ENCODE measurements at regions not wholly inside any gene's neighbourhood (a gene's known extent, or its start where the extent isn't known, plus 50 kb on each side); places are given as distances from the start of the nearest gene placed in this dataset.

DNA sequence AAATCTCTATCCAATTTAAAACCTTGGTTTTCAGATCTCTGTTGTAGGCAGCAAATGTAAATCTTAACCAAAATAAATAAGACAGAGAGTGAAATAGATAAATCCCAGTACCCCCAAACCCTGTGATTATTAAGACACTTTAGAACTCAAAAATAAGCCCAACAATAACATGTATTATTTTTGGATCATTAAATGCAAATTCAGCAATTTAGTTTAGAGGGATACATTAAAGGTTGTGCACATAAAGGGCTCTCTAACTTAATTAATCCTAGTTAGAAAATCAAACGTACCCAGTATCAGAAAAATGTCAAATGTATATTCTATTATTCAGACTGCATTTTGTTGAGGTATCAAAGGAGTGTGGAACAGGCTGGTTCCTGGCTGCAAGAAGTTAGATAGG lies 416.8 kb downstream of the SLC16A7 start:
- Mint-ChIP-seq H3K4me1 (ENCODE audit: unreplicated experiment) (no peaks in the 10 kb centered on the region), H3K36me3 (ENCODE audit: low read depth, unreplicated experiment) (no peaks in the 10 kb centered on the region), H3K9me3 (ENCODE audit: unreplicated experiment) (no peaks in the 10 kb centered on the region), H3K27me3 (ENCODE audit: unreplicated experiment) (no peaks in the 10 kb centered on the region), H3K27ac (ENCODE audit: unreplicated experiment) (no peak overlapping the region), H3K4me3 (ENCODE audit: unreplicated experiment) (no peak overlapping the region)
- DNase-seq (ENCODE audit: low spot score): no peak
- TF ChIP-seq, protein P1, sequence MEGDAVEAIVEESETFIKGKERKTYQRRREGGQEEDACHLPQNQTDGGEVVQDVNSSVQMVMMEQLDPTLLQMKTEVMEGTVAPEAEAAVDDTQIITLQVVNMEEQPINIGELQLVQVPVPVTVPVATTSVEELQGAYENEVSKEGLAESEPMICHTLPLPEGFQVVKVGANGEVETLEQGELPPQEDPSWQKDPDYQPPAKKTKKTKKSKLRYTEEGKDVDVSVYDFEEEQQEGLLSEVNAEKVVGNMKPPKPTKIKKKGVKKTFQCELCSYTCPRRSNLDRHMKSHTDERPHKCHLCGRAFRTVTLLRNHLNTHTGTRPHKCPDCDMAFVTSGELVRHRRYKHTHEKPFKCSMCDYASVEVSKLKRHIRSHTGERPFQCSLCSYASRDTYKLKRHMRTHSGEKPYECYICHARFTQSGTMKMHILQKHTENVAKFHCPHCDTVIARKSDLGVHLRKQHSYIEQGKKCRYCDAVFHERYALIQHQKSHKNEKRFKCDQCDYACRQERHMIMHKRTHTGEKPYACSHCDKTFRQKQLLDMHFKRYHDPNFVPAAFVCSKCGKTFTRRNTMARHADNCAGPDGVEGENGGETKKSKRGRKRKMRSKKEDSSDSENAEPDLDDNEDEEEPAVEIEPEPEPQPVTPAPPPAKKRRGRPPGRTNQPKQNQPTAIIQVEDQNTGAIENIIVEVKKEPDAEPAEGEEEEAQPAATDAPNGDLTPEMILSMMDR (IDR thresholded peaks at IDR 0.05; ENCODE audit: unreplicated experiment): no peak

GRCh38 chr12:60014436-60014835 lies 418.6 kb downstream of the SLC16A7 start:
- Mint-ChIP-seq H3K4me3 (ENCODE audit: unreplicated experiment) (no peak overlapping the region), H3K36me3 (ENCODE audit: low read depth, unreplicated experiment) (no peaks in the 10 kb centered on the region), H3K9me3 (ENCODE audit: unreplicated experiment) (no peaks in the 10 kb centered on the region), H3K27me3 (ENCODE audit: unreplicated experiment) (no peaks in the 10 kb centered on the region), H3K27ac (ENCODE audit: unreplicated experiment) (no peak overlapping the region), H3K4me1 (ENCODE audit: unreplicated experiment) (peaks cover 5% of the 10 kb centered on the region)
- TF ChIP-seq, protein P1 (IDR thresholded peaks at IDR 0.05; ENCODE audit: unreplicated experiment): no peak
- DNase-seq (ENCODE audit: low spot score): no peak

DNA sequence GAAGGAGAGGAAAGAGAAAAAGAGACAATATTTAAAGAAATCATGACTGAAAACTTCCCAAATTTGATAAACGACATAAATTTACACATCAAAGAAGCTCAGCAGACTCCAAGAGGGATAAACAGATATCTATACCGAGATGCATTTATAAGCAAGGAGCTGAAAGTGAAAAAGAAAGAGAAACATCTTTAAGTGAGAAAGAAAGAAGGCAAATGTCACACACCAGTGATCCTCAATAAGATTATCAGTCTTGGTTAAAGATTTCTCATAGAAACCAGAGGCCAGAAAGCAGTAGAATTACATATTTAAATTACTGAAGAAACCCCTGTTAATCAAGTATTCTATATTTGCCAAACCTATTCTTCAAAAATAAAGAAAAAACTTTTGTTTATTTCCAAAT lies 424.2 kb downstream of the SLC16A7 start:
- no peak overlapping the region for H3K4me3 Mint-ChIP-seq (ENCODE audit: unreplicated experiment)
- peaks cover 7% of the 10 kb centered on the region for H3K4me1 Mint-ChIP-seq (ENCODE audit: unreplicated experiment)
- no peak for DNase-seq (ENCODE audit: low spot score)
- no peaks in the 10 kb centered on the region for H3K27me3 Mint-ChIP-seq (ENCODE audit: unreplicated experiment)
- no peaks in the 10 kb centered on the region for H3K9me3 Mint-ChIP-seq (ENCODE audit: unreplicated experiment)
- no peak overlapping the region for H3K27ac Mint-ChIP-seq (ENCODE audit: unreplicated experiment)
- no peaks in the 10 kb centered on the region for H3K36me3 Mint-ChIP-seq (ENCODE audit: low read depth, unreplicated experiment)
- TF ChIP-seq, protein P1 (IDR thresholded peaks at IDR 0.05; ENCODE audit: unreplicated experiment): no peak

DNA sequence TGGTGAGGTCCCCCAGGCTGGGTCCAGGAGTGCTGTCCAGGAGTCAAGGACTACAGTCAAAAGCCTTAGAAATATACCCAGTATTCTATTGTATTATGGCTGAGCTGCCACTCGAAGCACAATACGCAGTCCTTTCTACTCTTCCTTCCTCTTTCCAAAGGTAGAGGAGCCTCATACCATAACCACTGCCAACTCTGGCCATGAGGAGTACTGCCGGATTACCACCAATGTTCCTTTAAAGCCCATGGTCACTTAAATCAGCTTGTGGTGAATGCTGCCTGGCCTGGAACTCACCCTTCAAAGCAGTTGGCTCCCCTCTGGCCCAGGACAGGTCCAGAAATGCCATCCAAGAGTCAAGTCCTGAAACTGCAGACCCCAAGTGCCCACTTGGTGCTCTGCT lies 425.4 kb downstream of the SLC16A7 start:
- Mint-ChIP-seq H3K27ac (ENCODE audit: unreplicated experiment) (no peak overlapping the region), H3K36me3 (ENCODE audit: low read depth, unreplicated experiment) (no peaks in the 10 kb centered on the region), H3K27me3 (ENCODE audit: unreplicated experiment) (no peaks in the 10 kb centered on the region), H3K9me3 (ENCODE audit: unreplicated experiment) (no peaks in the 10 kb centered on the region), H3K4me1 (ENCODE audit: unreplicated experiment) (peaks cover 7% of the 10 kb centered on the region), H3K4me3 (ENCODE audit: unreplicated experiment) (no peak overlapping the region)
- DNase-seq (ENCODE audit: low spot score): no peak
- TF ChIP-seq, protein P1 (IDR thresholded peaks at IDR 0.05; ENCODE audit: unreplicated experiment): no peak

GRCh38 chr12:60027266-60027665 lies 431.4 kb downstream of the SLC16A7 start:
- Mint-ChIP-seq H3K27me3 (ENCODE audit: unreplicated experiment) (no peaks in the 10 kb centered on the region), H3K4me1 (ENCODE audit: unreplicated experiment) (peaks cover 9% of the 10 kb centered on the region), H3K4me3 (ENCODE audit: unreplicated experiment) (no peak overlapping the region), H3K9me3 (ENCODE audit: unreplicated experiment) (no peaks in the 10 kb centered on the region), H3K36me3 (ENCODE audit: low read depth, unreplicated experiment) (no peaks in the 10 kb centered on the region), H3K27ac (ENCODE audit: unreplicated experiment) (no peak overlapping the region)
- no peak for DNase-seq (ENCODE audit: low spot score)
- TF ChIP-seq, protein P1 (IDR thresholded peaks at IDR 0.05; ENCODE audit: unreplicated experiment): no peak

Measured in endothelial cell (in vitro differentiated cells).